Neuron (in vitro differentiated cells): ENCODE measurements at regions not wholly inside any gene's neighbourhood (a gene's known extent, or its start where the extent isn't known, plus 50 kb on each side); places are given as distances from the start of the nearest gene placed in this dataset.

Experiments used
- H2AFZ ChIP-seq: one replicate; pipeline ENCODE4 v1.6.1; 2013; ENCODE audit warnings: low read depth, mild to moderate bottlenecking, inconsistent platforms, low read length, moderate library complexity
- H3K27me3 ChIP-seq: one replicate; pipeline ENCODE4 v1.6.1; 2013; ENCODE audit warnings: low read length; ENCODE audit not compliant: insufficient read depth
- H3K36me3 ChIP-seq: one replicate; pipeline ENCODE4 v1.6.1; 2013; ENCODE audit warnings: low read length; ENCODE audit not compliant: insufficient read depth
- H3K4me1 ChIP-seq: one replicate; pipeline ENCODE4 v1.6.1; 2013; ENCODE audit warnings: low read length; ENCODE audit not compliant: insufficient read depth
- H3K4me3 ChIP-seq: 2 replicates; pipeline ENCODE4 v1.5.1; 2013; ENCODE audit warnings: mild to moderate bottlenecking, low read length, moderate library complexity
- H3K9me3 ChIP-seq: one replicate; pipeline ENCODE4 v1.6.1; 2013; ENCODE audit warnings: low read length

DNA sequence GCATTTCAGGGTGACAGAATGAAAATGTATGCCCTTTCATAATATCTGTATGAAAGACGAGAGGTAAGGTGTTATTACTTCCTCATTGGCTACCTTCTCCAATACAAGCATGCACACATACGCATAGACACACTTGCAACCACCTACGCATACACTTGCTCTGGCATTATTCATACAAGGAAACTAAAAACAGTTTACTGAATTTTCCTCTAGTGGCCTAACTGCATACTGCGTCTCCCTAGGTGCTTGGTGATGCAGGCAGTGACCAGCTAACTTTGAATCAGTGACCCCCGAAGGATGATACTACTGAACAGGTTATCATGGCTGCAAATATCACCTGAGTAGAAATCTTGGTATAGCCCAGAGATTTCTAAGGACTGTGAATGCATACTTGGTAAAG lies 593.1 kb downstream of the PKHD1 start:
- Histone ChIP-seq H3K9me3 (no peaks in the 10 kb centered on the region), H2AFZ (no peak overlapping the region), H3K4me3 (no peak overlapping the region), H3K27me3 (no peaks in the 10 kb centered on the region), H3K36me3 (no peaks in the 10 kb centered on the region), H3K4me1 (peaks cover 30% of the 10 kb centered on the region)

- Histone ChIP-seq H3K36me3 (no peaks in the 10 kb centered on the region), H2AFZ (peak overlapping the region; percentile 24), H3K9me3 (no peaks in the 10 kb centered on the region), H3K27me3 (no peaks in the 10 kb centered on the region), H3K4me1 (peaks cover 30% of the 10 kb centered on the region), H3K4me3 (no peak overlapping the region)
Observed at GRCh38 chr6:51495096-51495495, 592.3 kb downstream of the PKHD1 start.

DNA sequence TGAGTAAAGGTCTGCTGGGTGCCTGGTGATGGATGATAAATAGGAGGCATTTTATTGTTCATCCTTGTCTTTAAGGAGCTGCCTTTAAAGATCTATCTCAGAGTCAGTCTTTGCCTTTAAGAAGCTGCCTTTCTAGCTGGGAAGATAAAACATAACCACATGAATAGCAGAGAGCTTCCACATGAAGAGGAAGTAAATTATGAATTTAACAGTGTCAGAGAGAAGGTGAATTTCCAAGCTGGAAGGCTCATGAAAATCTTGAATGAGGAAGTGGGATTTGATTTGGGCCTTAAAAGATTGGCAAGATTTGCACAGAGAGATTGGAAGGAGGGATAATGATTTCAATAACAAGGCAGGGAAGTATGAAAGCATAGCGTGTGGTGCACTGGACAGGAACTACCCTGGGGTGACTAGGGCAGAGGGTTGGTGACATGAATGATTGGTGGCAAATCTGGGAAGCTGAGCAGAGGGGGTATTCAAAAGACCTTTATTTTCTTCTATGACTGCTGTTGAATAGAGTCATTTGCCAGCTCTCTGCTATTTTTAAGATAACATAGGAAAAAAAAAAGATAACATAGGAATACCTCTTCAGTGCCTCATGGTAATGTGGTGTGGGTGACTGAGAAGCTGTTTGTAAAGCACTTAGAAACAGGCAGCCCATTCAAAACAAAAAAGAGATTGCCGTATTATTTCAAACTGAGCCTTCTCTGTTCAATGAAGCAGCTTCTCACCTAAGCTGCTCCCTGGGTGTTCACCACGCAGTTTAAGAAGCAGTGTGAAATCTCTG lies 591.6 kb downstream of the PKHD1 start:
- Histone ChIP-seq H2AFZ (peak overlapping the region; percentile 24), H3K4me1 (peaks cover 30% of the 10 kb centered on the region), H3K36me3 (no peaks in the 10 kb centered on the region), H3K4me3 (no peak overlapping the region), H3K27me3 (no peaks in the 10 kb centered on the region), H3K9me3 (no peaks in the 10 kb centered on the region)

- Histone ChIP-seq H3K4me1 (no peaks in the 10 kb centered on the region), H2AFZ (no peak overlapping the region), H3K36me3 (no peaks in the 10 kb centered on the region), H3K27me3 (no peaks in the 10 kb centered on the region), H3K9me3 (no peaks in the 10 kb centered on the region), H3K4me3 (no peak overlapping the region)
Observed at GRCh38 chr6:51502996-51503395, 584.4 kb downstream of the PKHD1 start.

GRCh38 chr6:51505434-51505833 lies 582.0 kb downstream of the PKHD1 start:
- Histone ChIP-seq H3K4me3 (no peak overlapping the region), H3K36me3 (no peaks in the 10 kb centered on the region)

GRCh38 chr6:51509597-51509996 lies 577.8 kb downstream of the PKHD1 start:
- Histone ChIP-seq H3K9me3 (no peaks in the 10 kb centered on the region), H3K4me3 (no peak overlapping the region), H3K27me3 (no peaks in the 10 kb centered on the region), H3K36me3 (no peaks in the 10 kb centered on the region), H2AFZ (no peak overlapping the region), H3K4me1 (peaks cover 29% of the 10 kb centered on the region)

More at GRCh38 chr6:51505434-51505833, 582.0 kb downstream of the PKHD1 start:
- H2AFZ ChIP-seq: no peak overlapping the region
- H3K4me1 ChIP-seq: no peaks in the 10 kb centered on the region
- no peaks in the 10 kb centered on the region for H3K27me3 ChIP-seq
- no peaks in the 10 kb centered on the region for H3K9me3 ChIP-seq

- peaks cover 37% of the 10 kb centered on the region for H3K4me1 ChIP-seq
- H3K27me3 ChIP-seq: no peaks in the 10 kb centered on the region
- H3K4me3 ChIP-seq: no peak overlapping the region
- H2AFZ ChIP-seq: no peak overlapping the region
- H3K9me3 ChIP-seq: no peaks in the 10 kb centered on the region
- no peaks in the 10 kb centered on the region for H3K36me3 ChIP-seq
Observed at GRCh38 chr6:51511081-51511480, 576.3 kb downstream of the PKHD1 start.

DNA sequence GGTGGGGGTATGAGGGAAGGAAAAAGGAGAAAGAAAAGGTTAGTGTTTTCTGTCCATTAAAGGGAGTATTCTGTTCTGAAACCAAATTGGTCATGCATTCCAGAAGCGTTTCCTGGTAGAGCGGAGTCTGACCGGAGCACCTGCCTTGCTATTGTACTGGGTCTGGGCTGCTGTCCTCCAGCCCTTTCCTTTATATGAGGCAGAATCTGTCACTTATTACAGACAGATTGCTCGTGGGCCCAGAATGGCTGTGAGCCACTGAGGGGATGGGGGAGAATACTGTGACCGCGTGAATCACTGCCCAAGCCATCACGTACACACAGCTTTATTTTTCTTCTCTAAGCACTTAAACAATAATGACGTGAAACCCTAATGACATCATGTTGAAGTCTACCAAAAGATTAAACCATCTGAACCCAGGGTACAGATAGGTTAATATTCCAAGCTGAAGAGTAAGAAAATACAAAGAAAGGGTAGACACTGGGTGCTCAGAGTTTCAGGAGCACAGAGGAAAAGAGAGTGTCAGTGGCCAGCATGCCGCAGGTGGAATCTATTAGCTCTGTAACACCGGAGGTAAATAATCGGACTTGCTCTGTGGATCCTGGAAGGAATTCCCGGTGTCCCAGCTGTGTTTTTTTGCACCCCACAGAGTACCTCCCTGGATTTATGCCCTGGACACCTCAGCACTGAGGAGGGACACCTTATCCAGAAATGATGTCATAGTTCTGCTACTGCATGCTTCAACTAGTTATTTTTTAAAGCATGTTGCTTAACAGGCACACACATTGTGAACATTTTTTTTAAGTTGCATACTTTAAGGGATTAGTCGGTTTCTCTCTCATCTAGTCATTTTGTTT lies 573.3 kb downstream of the PKHD1 start:
- no peaks in the 10 kb centered on the region for H3K27me3 ChIP-seq
- no peaks in the 10 kb centered on the region for H3K36me3 ChIP-seq
- peak overlapping the region; percentile 7 for H3K4me3 ChIP-seq
- H2AFZ ChIP-seq: peak overlapping the region; percentile 69
- peaks cover 37% of the 10 kb centered on the region for H3K4me1 ChIP-seq
- no peaks in the 10 kb centered on the region for H3K9me3 ChIP-seq

- H3K4me1 ChIP-seq: peaks cover 37% of the 10 kb centered on the region
- no peaks in the 10 kb centered on the region for H3K9me3 ChIP-seq
- H3K36me3 ChIP-seq: no peaks in the 10 kb centered on the region
- no peak overlapping the region for H3K4me3 ChIP-seq
- no peaks in the 10 kb centered on the region for H3K27me3 ChIP-seq
- H2AFZ ChIP-seq: no peak overlapping the region
Observed at GRCh38 chr6:51514748-51515402, 572.5 kb downstream of the PKHD1 start.

- Histone ChIP-seq H3K4me1 (peaks cover 5% of the 10 kb centered on the region), H3K9me3 (no peaks in the 10 kb centered on the region), H3K36me3 (no peaks in the 10 kb centered on the region), H2AFZ (no peak overlapping the region), H3K27me3 (no peaks in the 10 kb centered on the region), H3K4me3 (no peak overlapping the region)
Observed at GRCh38 chr6:51526049-51526448, 561.4 kb downstream of the PKHD1 start.

GRCh38 chr6:51526922-51527321 lies 560.5 kb downstream of the PKHD1 start:
- H3K36me3 ChIP-seq: no peaks in the 10 kb centered on the region

GRCh38 chr6:51528556-51528955 lies 558.9 kb downstream of the PKHD1 start:
- H3K36me3 ChIP-seq: no peaks in the 10 kb centered on the region
- peaks cover 5% of the 10 kb centered on the region for H3K4me1 ChIP-seq
- H3K4me3 ChIP-seq: no peak overlapping the region
- peak overlapping the region; percentile 34 for H2AFZ ChIP-seq
- no peaks in the 10 kb centered on the region for H3K27me3 ChIP-seq
- no peaks in the 10 kb centered on the region for H3K9me3 ChIP-seq

More at GRCh38 chr6:51526922-51527321, 560.5 kb downstream of the PKHD1 start:
- H3K4me3 ChIP-seq: no peak overlapping the region
- no peak overlapping the region for H2AFZ ChIP-seq
- peaks cover 5% of the 10 kb centered on the region for H3K4me1 ChIP-seq
- H3K9me3 ChIP-seq: no peaks in the 10 kb centered on the region
- H3K27me3 ChIP-seq: no peaks in the 10 kb centered on the region

- H3K27me3 ChIP-seq: no peaks in the 10 kb centered on the region
- H3K4me3 ChIP-seq: no peak overlapping the region
- H3K9me3 ChIP-seq: no peaks in the 10 kb centered on the region
- H3K4me1 ChIP-seq: peaks cover 5% of the 10 kb centered on the region
- no peaks in the 10 kb centered on the region for H3K36me3 ChIP-seq
- H2AFZ ChIP-seq: no peak overlapping the region
Observed at GRCh38 chr6:51529240-51529639, 558.2 kb downstream of the PKHD1 start.
